GM12864 (cell line): ENCODE measurements at regions not wholly inside any gene's neighbourhood (a gene's known extent, or its start where the extent isn't known, plus 50 kb on each side); places are given as distances from the start of the nearest gene placed in this dataset.

ENCODE experiments used
- DNase-seq: peaks from one replicate; pipeline ENCODE4 v3.0.0-alpha.2; 2011; ENCODE audit warnings: low read depth
- H3K4me3 ChIP-seq: 2 replicates; pipeline ENCODE4 v1.5.1; 2011; ENCODE audit warnings: mild to moderate bottlenecking, low read depth, low read length, control low read depth
- TF ChIP-seq, protein P1 (sequence below): IDR thresholded peaks from 2 replicates; pipeline ENCODE4 v1.5.1; 2011; ENCODE audit warnings: low read depth, mild to moderate bottlenecking, moderate library complexity, low read length, control low read depth, inconsistent platforms; ENCODE audit errors: missing control alignments

DNA sequence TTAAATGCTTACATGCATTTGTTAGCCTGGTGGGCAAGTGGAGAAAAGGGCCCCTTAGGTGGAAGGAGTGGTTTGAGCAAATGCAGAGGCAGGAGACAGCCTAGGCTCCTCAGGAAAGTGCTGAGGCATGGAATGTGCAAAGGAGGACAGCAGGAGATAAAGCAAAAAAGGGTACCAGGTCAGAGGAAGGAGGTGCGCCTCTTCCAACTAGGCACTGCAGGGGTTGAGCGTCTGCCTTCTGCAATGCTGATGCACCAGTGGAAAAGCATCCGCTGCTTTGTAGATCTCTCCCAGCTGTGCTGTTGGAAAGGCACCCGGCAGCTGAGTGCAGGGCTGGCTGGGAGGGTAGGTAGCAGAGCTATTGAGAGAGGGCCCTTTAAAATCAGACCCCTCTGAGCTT, 287.0 kb upstream of the XYLT1 start:
- H3K4me3 ChIP-seq, result no peak overlapping the region
- TF ChIP-seq, protein P1, sequence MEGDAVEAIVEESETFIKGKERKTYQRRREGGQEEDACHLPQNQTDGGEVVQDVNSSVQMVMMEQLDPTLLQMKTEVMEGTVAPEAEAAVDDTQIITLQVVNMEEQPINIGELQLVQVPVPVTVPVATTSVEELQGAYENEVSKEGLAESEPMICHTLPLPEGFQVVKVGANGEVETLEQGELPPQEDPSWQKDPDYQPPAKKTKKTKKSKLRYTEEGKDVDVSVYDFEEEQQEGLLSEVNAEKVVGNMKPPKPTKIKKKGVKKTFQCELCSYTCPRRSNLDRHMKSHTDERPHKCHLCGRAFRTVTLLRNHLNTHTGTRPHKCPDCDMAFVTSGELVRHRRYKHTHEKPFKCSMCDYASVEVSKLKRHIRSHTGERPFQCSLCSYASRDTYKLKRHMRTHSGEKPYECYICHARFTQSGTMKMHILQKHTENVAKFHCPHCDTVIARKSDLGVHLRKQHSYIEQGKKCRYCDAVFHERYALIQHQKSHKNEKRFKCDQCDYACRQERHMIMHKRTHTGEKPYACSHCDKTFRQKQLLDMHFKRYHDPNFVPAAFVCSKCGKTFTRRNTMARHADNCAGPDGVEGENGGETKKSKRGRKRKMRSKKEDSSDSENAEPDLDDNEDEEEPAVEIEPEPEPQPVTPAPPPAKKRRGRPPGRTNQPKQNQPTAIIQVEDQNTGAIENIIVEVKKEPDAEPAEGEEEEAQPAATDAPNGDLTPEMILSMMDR, result no peak
- no peak for DNase-seq

DNA sequence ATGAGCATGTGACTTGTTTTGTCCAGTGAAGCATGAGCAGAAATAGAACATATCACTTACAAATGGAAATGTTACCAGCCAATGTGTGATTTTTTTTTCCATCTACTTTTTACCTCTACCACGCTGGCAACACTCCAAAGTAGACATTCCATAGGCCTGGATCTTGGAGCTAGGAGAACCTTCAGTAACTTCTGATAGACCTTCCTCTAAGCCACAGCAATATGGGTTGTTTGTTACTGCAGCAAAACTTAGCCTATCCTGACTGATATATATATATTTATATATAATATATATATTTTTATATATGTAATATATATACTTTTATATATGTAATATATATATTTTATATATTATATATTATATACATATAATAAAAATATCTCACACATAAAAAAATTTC, 284.4 kb upstream of the XYLT1 start:
- no peak for DNase-seq
- H3K4me3 ChIP-seq, result no peak overlapping the region
- TF ChIP-seq, protein P1, result no peak

DNA sequence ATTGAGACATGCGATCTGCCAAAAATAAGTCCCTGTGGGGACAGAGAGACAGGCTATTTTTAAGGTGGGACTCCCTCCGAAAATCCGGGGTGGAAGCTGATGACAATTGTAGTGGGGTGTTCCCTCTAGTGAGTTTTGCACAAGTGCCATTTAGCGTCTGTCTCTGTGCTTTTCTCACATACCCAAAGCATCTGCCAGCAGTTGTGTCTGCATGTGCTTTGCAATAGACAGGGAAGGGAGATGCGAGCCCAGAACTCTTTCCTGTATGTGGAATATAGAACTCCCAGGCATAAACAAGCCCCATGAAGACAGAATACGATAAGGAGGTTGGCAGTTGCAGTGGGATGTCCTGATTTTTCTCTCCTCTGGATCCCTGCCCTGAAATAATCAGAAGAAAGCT, 282.7 kb upstream of the XYLT1 start:
- DNase-seq, result no peak
- TF ChIP-seq, protein P1, result no peak
- H3K4me3 ChIP-seq, result no peak overlapping the region

DNA sequence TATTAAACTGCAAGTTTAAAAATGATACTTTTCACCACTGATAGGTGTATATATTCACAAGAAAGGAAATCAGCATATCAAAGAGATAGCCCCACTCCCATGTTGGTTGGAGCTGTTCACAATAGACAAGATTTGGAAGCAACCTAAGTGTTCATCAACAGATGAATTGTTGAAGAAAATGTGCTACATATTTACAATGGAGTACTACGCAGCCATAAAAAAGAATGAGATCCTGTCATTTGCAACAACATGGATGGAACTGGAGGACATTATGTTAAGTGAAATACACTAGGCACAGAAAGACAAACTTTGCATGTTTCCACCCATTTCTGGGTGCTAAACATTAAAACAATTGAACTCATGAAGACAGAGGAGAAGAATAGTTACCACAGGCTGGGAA, 278.9 kb upstream of the XYLT1 start:
- no peak overlapping the region for H3K4me3 ChIP-seq
- TF ChIP-seq, protein P1, result no peak
- no peak for DNase-seq

DNA sequence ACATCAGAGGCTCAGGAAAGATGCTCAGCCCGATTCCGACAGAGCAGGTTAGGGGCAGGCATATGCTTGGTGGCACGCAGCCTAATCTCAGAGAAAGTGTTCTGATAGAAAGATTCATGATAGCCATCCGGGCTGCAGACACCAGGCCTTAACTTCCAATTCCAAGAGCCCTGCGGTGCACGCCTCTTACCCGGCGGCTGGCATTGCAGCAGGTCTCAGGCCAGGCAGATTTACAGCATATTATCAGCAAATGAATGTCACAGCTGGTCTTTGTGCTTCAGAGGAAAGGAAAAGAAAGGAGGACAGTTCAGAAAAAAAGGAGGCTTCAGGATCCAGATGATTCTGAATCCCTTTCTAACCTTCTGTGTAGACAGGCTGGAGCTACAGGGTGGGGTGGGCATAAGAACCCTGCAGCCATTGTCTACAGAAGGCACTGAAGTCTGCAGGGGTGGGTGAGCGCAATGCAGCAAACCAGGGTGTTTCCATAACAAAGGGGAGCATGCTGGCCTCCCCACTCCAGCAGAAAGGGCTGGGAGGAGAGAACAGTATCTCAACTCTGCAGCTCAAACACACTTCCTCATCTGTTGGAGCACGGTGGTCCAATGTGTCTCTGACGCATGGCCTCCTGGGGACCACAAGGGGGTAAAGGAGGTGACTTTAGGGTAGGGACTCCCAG, 277.4 kb upstream of the XYLT1 start:
- DNase-seq, result no peak
- no peak overlapping the region for H3K4me3 ChIP-seq
- TF ChIP-seq, protein P1, result no peak

DNA sequence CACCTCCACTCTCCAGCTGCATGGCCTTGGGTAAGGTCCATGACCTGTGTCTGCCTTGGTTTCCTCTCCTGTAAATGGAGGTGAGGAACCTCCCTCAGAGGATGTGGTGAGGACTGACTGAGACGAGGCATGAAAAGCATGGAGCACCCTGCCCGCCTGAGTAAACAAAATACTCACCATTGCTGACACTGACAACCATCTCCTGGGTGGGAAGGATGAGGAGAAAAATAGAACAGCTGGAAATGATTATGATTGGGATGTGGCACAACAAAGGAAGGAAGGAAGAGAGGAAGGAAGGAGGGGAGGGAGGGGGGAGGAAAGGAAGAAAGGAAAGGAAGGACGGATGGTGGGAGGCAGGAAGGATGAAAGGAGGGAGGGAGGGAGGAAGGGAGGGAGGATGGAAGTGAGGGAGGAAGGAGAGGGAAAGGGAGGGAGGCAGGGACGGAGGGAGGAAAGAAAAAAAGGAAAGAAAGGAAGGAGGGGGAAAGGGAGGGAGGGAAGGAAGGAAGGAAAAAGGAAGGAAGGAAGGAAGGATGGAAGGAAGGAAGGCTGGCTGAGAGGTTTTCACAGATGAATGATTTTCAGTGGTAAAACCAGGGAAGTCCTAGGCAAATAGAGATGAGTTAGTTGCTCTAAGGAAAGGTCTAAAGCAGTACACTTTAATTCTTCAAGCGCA, 276.5 kb upstream of the XYLT1 start:
- no peak overlapping the region for H3K4me3 ChIP-seq
- no peak for DNase-seq
- TF ChIP-seq, protein P1, result no peak
